ENCODE measurements at regions not wholly inside any gene's neighbourhood (a gene's known extent, or its start where the extent isn't known, plus 50 kb on each side); places are given as distances from the start of the nearest gene placed in this dataset.

DNA sequence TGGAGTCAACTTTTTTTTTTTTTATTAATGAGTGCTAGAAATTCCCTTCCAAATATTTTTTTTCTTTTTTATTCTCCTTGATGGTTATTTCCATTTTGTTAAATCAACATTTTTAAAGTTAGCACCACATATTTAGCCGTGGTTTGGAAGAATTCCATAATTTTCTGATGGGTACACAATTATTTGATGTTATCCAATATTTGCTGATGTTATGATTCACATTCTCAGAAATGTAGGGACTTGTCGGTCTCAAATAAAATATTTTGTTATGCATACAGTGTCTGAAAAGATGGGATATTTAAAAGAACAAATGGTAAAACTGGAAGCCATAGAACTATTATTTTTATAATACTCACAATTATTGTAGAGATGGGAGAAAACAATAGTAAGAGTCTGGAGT is 911.5 kb upstream of the GBE1 start:
- POLR2A ChIA-PET: no interaction called here
- ATAC-seq (ENCODE audit: low read depth) (no peak), DNase-seq (no peak)
- H3K27me3 Mint-ChIP-seq: no peaks in the 10 kb centered on the region
- no peak overlapping the region for H3K27ac Mint-ChIP-seq
- TF ChIP-seq, protein P1, sequence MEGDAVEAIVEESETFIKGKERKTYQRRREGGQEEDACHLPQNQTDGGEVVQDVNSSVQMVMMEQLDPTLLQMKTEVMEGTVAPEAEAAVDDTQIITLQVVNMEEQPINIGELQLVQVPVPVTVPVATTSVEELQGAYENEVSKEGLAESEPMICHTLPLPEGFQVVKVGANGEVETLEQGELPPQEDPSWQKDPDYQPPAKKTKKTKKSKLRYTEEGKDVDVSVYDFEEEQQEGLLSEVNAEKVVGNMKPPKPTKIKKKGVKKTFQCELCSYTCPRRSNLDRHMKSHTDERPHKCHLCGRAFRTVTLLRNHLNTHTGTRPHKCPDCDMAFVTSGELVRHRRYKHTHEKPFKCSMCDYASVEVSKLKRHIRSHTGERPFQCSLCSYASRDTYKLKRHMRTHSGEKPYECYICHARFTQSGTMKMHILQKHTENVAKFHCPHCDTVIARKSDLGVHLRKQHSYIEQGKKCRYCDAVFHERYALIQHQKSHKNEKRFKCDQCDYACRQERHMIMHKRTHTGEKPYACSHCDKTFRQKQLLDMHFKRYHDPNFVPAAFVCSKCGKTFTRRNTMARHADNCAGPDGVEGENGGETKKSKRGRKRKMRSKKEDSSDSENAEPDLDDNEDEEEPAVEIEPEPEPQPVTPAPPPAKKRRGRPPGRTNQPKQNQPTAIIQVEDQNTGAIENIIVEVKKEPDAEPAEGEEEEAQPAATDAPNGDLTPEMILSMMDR (IDR thresholded peaks at IDR 0.05): no peak
- H3K36me3 Mint-ChIP-seq (ENCODE audit: low read depth): no peaks in the 10 kb centered on the region
- CTCF ChIA-PET: no interaction called here
- H3K9me3 Mint-ChIP-seq: peaks cover 2% of the 10 kb centered on the region
- no peaks in the 10 kb centered on the region for H3K4me1 Mint-ChIP-seq
- no peak overlapping the region for H3K4me3 Mint-ChIP-seq
- intact Hi-C loops (cut with micrococcal nuclease): no loop called here

DNA sequence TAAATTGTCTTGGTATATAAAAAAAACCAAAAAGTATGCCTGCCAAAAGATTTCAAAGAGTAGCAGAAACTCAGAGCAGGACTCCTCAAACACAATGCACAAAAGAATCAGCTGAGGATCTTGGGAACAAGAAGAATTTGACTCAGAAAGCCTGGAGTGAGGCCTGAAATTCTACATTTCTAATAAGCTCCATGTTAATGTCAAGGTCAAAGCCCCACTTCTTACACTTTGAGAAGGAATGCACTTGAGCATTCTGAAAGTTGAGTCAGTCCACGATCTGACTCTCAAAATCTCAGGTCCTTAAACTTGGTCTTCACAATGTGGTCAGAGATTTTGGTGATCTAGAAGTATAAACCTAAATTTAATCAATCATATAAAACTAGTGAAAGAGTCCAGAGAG is 910.0 kb upstream of the GBE1 start:
- TF ChIP-seq, protein P1 (IDR thresholded peaks at IDR 0.05): no peak
- Mint-ChIP-seq H3K36me3 (ENCODE audit: low read depth) (no peaks in the 10 kb centered on the region), H3K4me1 (no peaks in the 10 kb centered on the region), H3K9me3 (peaks cover 5% of the 10 kb centered on the region), H3K4me3 (no peak overlapping the region), H3K27me3 (no peaks in the 10 kb centered on the region), H3K27ac (no peak overlapping the region)
- POLR2A ChIA-PET: no interaction called here
- intact Hi-C loops (cut with micrococcal nuclease): no loop called here
- DNase-seq: no peak
- CTCF ChIA-PET: no interaction called here
- ATAC-seq (ENCODE audit: low read depth): no peak

DNA sequence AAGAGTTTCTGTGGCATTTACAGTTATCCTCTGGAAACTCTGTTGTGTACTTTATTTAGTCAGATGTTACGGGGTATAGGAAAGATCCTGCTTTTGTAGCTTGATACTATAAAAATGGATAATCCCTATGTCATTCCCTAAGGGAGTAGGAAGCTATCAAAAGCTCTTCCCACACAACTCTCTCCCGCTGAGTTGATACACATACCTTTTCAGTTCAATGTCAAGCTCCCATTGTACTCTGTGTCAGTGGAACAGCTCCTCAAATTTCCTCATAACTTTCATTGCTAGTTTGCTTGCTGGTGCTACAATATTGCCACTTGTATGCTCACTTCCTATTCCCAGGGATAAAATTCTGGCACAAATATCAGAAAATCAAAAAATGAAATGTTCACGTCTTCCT is 893.3 kb upstream of the GBE1 start:
- no peaks in the 10 kb centered on the region for H3K27me3 Mint-ChIP-seq
- no peaks in the 10 kb centered on the region for H3K36me3 Mint-ChIP-seq (ENCODE audit: low read depth)

DNA sequence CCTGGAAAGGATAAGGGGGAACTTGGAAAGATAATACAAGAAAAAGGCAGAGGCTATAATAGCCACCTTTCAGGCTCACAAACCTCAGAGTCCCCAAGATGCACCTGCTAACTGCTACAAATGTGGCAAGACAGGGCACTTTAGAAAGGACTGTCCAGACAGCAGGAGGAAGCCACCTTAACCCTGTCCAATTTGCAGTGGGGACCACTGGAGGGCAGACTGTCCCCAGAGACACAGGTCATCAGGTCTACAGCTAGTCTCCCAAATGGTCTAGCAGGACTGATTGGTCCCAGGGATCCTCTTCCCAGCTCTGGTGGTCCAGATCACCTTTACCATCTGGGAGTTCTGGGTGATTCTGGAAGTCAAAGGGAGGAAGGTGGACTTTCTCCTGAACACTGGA is 882.5 kb upstream of the GBE1 start:
- Mint-ChIP-seq H3K27ac (no peak overlapping the region), H3K36me3 (ENCODE audit: low read depth) (no peaks in the 10 kb centered on the region), H3K4me3 (no peak overlapping the region), H3K27me3 (no peaks in the 10 kb centered on the region), H3K9me3 (peaks cover 3% of the 10 kb centered on the region), H3K4me1 (no peaks in the 10 kb centered on the region)
- intact Hi-C loops (cut with micrococcal nuclease): no loop called here
- POLR2A ChIA-PET: no interaction called here
- TF ChIP-seq, protein P1 (IDR thresholded peaks at IDR 0.05): no peak
- no peak for ATAC-seq (ENCODE audit: low read depth)
- CTCF ChIA-PET: no interaction called here
- DNase-seq: no peak

More for the DNA sequence above, 893.3 kb upstream of the GBE1 start:
- Mint-ChIP-seq H3K27ac (no peak overlapping the region), H3K4me1 (no peaks in the 10 kb centered on the region), H3K4me3 (no peak overlapping the region), H3K9me3 (peaks cover 8% of the 10 kb centered on the region)
- DNase-seq (no peak), ATAC-seq (ENCODE audit: low read depth) (no peak)
- TF ChIP-seq, protein P1 (IDR thresholded peaks at IDR 0.05): no peak
- CTCF ChIA-PET: no interaction called here
- intact Hi-C loops (cut with micrococcal nuclease): no loop called here
- POLR2A ChIA-PET: no interaction called here

DNA sequence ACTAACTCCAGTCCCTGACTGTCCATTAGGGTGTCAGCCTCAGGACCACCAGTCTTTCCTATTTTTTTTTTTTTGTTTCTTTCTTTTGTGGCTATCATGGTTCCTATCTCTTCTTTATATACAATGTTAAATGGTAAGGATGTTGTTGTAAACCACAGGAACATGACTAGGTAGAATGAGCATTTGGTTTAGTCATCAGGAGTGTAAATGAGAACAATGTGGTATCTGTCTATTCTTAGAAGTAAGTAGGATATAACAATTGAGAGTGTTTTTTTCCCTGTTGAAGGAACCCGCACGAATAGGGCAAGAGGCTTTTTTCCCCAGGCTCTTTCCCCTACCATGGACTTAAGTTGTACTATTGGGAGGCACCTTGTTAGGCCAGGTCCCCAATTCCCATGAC is 880.3 kb upstream of the GBE1 start:
- H3K27me3 Mint-ChIP-seq: no peaks in the 10 kb centered on the region
- TF ChIP-seq, protein P1 (IDR thresholded peaks at IDR 0.05): no peak
- ATAC-seq (ENCODE audit: low read depth): no peak
- H3K4me3 Mint-ChIP-seq: no peak overlapping the region
- no peak overlapping the region for H3K27ac Mint-ChIP-seq
- peaks cover 3% of the 10 kb centered on the region for H3K9me3 Mint-ChIP-seq
- CTCF ChIA-PET: no interaction called here
- H3K4me1 Mint-ChIP-seq: no peaks in the 10 kb centered on the region
- H3K36me3 Mint-ChIP-seq (ENCODE audit: low read depth): no peaks in the 10 kb centered on the region
- POLR2A ChIA-PET: no interaction called here
- intact Hi-C loops (cut with micrococcal nuclease): no loop called here
- no peak for DNase-seq

Data from activated B cell treated with CpG ODN at 0.5 μM for 24 hours (primary cell).